ENCODE measurements at regions not wholly inside any gene's neighbourhood (a gene's known extent, or its start where the extent isn't known, plus 50 kb on each side); places are given as distances from the start of the nearest gene placed in this dataset.

- no peak for TF ChIP-seq TP53 (CRISPR knock-in tag; conservative IDR thresholded peaks at IDR 0.05)
- peak; percentile 31; the same call in 1 of the 2 replicates for TF ChIP-seq ARID5B (CRISPR knock-in tag; IDR thresholded peaks at IDR 0.05)
- no peak for TF ChIP-seq NFKB2 (CRISPR knock-in tag; IDR thresholded peaks at IDR 0.05; ENCODE audit: borderline replicate concordance)
- TF ChIP-seq PHF20 (CRISPR knock-in tag; IDR thresholded peaks at IDR 0.05) = no peak
- TF ChIP-seq PAX8 (CRISPR knock-in tag; IDR thresholded peaks at IDR 0.05; ENCODE audit: borderline replicate concordance) = no peak
- TF ChIP-seq ZNF414 (CRISPR knock-in tag; IDR thresholded peaks at IDR 0.05) = no peak
- no peak for TF ChIP-seq HES4 (CRISPR knock-in tag; IDR thresholded peaks at IDR 0.05; ENCODE audit: borderline replicate concordance)
- no peak for TF ChIP-seq MAFF (IDR thresholded peaks at IDR 0.05; ENCODE audit: low read depth, low read length)
- 0 out of 2 replicates have a peak, but pooled peaks have one; percentile 19 for TF ChIP-seq ZNF576 (CRISPR knock-in tag; IDR thresholded peaks at IDR 0.05)
- TF ChIP-seq FLYWCH1 (CRISPR knock-in tag; IDR thresholded peaks at IDR 0.05) = no peak
- TF ChIP-seq BCLAF1 (IDR thresholded peaks at IDR 0.05) = no peak
- TF ChIP-seq ZNF18 (CRISPR knock-in tag; IDR thresholded peaks at IDR 0.05; ENCODE audit: insufficient replicate concordance) = no peak
- TF ChIP-seq ZNF350 (CRISPR knock-in tag; IDR thresholded peaks at IDR 0.05; ENCODE audit: borderline replicate concordance, low read depth) = 0 out of 2 replicates have a peak, but pooled peaks have one; percentile 11
- no peak for TF ChIP-seq ZNF260 (CRISPR knock-in tag; IDR thresholded peaks at IDR 0.05; ENCODE audit: borderline replicate concordance, low read depth)
- no peak for TF ChIP-seq GRHL1 (CRISPR knock-in tag; conservative IDR thresholded peaks at IDR 0.05)
Observed at GRCh38 chr20:17878069-17878911, 90.3 kb downstream of the SNX5 start (continued).

All from HepG2 (cell line).